ENCODE measurements at regions not wholly inside any gene's neighbourhood (a gene's known extent, or its start where the extent isn't known, plus 50 kb on each side); places are given as distances from the start of the nearest gene placed in this dataset.
"Not testable (repeated sequence)": the region's sequence is repeated elsewhere in the genome, so short reads cannot be mapped to it uniquely, and the experiment has no call there.

DNA sequence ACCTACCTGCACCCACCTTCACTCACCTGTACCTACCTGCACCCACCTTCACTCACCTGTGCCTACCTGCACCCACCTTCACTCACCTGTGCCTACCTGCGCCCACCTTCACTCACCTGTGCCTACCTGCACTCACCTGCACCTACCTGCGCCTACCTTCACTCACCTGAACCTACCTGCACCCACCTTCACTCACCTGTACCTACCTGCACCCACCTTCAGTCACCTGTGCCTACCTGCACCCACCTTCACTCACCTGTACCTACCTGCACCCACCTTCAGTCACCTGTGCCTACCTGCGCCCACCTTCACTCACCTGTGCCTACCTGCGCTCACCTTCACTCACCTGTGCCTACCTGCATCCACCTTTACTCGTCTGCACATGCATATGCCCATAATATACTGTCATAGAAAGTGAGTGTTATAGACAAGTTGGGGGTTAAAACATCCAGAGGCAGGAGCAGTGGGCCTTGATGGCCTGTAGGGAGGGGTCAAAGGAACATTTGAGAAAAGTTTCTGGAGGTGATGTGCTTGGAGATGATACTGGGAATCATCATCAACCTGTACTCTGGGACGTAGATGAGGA is 232.9 kb upstream of the ZFP64 start:
- DNase-seq = not testable (repeated sequence)

DNA sequence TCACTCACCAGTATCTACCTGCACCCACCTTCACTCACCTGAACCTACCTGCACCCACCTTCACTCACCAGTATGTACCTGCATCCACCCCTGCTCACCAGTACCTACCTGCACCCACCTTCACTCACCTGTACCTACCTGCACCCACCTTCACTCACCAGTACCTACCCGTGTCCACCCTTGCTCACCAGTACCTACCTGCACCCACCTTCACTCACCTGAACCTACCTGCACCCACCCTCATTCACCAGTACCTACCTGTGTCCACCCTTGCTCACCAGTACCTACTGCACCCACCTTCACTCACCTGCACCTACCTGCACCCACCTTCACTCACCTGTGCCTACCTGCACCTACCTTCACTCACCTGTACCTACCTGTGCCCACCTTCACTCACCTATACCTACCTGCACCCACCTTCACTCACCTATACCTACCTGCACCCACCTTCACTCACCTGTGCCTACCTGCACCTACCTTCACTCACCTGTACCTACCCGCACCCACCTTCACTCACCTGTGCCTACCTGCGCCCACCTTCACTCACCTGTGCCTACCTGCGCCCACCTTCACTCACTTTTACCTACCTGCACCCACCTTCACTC is 232.1 kb upstream of the ZFP64 start:
- DNase-seq = not testable (repeated sequence)

DNA sequence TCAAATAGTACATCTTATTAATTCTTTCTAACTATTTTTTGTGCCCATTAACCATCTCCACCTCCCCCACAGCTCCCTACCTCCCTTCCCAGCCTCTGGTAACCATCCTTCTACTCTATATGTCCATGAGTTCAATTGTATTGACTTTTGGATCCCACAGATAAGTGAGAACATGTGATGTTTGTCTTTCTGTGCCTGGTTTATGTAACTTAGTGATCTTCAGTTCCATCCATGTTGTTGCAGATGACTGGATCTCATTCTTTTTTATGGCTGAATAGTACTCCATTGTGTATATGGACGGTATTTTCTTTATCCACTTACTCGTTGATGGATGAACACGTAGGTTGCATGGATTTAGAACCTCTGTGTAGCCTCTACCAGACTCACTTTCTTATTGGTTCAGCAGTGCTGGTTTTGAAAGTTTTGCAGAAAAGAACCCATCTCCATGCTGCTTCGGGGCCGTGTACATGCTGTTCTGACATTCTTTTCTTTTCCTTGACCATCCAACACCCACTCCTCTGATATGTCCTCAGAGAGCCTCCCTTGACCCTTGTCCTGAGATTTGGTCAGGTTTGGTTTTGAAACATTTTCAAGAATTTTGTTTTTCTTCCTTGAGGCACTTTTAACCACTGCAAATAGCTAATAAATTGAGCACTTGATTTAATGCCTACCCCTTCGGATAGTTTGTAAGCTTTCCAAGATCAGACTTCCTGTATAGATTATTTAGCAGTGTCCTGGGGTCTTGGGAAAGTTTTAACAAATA is 231.2 kb upstream of the ZFP64 start:
- no peak for DNase-seq

DNA sequence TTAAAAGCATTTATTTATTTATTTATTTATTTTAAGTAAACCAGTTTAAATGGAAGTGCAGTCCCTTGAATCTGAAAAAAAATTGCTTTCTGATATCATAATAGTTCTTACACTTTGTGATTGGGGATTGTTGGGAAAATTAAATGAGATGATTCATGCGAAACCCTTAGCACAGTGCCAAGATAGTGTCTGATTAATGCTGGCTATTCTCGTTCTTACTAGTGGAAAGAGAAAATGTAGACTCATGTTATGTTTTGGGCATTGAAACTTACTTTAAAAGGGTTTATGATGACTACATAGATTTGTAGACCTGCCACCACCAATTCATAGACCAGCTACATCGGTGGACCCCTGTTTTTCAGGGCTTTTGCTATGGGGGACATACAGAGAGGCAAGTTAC is 229.2 kb upstream of the ZFP64 start:
- no peak for DNase-seq

DNA sequence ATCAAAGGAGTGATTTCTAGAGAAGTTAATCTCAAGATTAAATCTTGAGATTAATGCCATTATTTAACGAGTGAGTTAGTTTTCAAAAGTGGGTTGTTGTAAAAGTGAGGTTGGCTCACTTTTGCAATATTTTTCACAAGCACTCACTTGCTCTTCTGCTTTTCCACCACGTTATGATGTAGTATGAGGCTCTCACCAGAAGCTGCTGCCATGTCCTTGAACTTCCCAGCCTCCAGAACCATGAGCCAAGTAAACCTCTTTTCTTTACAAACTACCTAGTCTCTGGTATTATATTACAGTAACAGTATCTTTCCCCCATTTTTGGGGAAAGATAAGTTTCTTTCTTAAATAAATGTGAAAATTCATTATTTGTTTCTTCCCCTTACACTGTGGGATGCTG is 227.6 kb upstream of the ZFP64 start:
- no peak for DNase-seq

DNA sequence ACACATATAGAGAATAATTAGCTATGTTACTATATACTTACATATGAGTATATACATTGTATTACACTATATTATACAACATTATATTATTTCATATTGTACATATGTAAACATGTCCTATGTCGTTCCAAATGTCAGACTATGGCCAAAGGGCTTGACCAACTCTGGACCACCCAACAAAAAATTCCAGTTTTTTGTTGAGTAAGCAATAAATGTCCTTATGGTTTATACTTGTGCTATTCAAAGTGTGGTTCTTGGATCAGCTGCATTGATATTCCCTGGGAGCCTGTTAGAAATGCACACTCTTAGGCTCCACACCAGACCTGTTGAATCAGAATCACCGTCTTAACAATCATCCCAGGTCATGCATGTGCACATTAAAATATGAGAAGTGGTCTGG is 225.4 kb upstream of the ZFP64 start:
- DNase-seq = no peak

DNA sequence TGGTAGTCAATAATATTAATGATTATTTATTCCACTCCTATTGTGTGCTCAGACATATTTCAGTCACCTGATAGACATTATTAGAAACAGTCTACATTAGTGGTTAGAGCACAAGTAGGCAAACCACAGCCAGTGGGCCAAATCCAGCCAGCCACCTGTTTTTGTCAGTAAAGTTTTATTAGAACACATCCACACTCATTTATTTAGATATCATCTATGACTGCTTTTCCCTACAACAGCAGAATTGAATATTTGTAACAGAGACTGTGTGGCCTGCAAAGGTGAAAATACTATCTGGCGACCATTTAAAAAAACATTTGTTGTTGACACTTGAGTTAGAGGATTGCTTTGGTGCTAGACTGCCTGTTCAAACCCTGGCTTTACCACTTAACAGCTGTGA is 220.0 kb upstream of the ZFP64 start:
- DNase-seq = no peak

DNA sequence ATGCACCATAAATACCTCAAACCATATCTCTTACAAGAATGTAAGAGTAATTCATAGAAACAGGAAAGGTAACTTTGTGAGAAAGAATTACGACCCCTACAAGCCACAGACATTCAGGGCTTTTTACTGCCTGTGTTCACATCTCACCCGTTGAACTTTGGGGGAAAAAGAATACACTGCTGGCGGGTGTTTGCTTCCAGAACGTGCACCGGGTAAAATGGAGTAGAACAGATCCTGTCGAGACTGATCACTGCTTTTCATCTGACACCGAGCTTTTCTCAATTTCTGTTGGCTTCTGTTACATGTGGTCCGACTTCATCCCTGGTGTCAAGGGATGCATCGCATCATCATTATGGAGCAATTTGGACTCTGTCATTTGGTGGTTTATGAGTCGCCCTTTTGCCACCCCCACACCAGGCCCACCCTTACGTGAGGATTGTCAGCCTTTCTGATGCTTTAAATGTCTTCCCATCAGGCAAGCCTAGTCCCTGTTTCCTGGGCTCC is 219.2 kb upstream of the ZFP64 start:
- no peak for DNase-seq

DNA sequence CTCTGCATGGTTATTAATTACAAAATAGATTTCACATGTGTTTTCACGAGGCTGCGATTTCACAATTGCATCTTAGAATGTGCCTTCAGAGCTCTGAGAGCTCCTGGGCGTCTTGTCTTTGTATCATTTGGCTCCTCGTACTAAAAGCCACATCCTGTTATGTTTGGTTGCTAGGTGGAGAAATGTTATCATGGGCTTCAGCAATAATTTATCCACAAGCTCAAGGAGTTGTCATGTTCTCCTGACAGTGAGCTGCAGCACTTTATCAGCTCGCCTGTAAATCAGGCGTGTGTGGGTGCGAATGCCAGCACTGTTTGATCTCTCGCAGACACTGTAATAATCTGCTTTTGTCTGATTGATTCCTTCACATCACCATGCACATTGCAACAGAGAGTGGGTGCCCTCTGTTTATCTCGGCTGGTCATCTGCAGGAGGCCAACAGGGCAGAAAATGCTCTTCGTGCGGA is 218.6 kb upstream of the ZFP64 start:
- no peak for DNase-seq

DNA sequence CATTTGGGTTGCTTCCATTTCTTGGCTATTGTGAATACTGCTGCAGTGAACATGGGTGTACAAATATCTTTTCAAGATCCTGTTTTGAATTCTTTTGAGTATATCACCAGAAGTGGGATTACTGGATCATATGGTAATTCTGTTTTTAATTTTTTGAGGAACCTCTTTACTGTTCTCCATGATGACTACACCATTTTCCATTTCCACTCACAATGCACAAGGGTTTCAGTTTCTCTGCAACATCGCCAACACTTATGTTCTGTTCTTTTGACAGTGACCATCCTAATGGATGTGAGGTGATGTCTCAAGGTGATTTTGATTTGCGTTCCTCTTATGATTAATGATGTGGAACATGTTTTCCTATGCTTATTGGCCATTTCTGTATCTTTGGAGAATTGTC is 214.4 kb upstream of the ZFP64 start:
- DNase-seq = no peak

DNA sequence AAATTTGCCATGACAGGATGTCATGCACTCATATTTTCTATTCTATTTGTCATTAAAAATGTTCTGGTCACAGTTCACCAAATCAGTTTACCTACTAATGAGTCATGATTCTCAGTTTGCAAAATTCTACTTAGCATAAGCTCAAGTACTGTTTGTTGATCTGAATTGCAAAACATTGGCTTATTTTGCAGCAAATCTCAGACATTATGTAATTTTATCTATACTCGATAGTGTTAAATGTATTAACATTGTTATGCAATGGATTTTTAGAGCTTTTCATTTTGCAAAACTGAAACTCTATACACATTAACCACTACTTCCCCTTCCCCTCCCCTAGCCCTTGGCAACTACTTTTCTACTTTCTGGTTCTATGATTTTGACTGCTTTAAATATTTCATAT is 213.8 kb upstream of the ZFP64 start:
- DNase-seq = no peak

DNA sequence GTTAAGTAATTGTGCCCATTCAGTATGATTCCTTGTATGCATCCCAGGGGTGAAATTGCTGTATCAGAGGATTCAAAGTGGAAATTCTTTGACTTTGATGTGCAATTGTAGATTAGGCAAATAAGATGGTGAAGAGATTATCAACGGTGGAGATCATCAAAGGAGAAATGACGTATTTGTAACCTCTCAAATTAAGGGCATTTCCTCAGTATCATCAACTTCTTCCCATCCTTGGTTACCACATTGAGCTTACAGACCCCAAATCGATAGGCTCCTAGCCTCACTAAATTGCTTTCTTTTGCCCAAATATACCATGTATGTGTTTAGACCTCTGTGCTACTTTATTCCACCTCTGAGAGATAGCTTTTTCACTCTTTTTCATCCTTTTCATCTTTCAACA is 213.1 kb upstream of the ZFP64 start:
- DNase-seq = no peak

DNA sequence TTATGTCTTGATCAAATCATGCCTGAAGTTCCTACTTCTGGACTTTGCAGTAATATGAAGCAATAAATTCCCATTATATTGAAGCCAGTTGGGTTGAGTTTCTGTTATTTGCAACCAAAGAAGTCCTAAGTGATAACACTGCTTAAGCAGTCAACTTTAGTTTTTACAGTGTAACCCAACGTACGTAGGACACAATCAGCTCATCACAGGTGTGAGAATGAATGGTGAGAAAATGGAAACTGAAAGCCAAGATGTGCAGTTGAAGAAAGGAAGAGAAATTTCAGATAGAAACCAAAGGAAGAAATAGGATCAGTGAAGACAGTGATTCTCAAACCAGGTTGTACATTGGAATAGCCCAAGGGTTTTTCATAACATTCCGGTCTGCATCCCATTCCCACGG is 211.4 kb upstream of the ZFP64 start:
- DNase-seq = no peak

DNA sequence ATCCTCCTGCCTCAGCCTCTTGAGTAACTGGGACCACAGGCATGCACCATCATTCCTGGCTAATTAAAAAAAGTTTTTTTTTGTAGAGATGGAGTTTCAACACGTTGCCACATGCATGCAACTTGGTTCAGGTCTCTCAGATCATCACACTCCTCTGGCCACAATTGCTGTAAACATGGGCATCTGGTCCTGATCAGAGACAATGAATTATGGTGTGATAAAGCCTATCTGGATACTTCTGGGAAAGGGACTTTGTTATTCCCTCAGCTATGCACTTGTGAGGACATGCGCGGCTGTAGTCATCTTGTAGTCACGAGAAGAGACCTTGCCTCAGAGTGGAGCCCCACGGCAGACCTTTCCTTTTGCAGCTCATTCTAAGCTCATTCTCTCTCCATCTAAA is 210.9 kb upstream of the ZFP64 start:
- DNase-seq = no peak

DNA sequence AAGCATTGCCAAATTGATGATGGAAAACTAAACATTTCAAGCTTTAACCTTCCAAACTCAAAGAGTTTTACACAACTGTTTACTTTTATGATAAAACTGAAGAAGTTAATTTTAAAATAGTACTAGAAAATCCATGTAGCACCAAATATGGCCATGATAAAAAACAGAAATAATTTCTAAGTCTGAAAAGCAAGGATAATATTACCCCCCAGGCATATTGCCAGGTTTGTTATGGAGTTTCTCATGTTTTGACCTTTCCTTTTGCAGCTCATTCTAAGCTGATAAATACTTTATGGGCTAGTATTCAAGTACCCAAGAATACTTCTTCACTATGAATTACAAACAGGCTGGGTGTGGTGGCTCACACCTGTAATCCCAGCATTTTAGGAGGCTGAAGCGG is 209.9 kb upstream of the ZFP64 start:
- no peak for DNase-seq

DNA sequence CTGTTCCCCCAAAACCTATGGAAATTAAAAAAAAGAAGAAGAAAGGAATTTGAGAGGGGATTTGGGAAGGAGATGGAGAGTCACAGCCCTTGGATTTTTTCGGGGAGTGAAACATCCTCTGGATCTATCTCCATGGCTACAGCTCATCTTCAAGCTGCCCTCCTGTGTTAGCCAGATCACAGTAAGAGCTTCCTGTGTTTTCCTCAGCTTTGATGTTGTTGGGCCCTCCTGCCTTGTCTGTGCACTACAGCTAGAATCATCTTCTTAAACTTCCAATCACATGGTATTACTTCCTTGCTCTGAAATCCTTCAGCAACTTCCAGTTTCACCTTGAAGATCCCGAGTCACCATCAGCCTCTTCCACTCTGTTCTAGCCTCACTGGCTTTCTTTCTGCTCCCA is 207.8 kb upstream of the ZFP64 start:
- DNase-seq = no peak

DNA sequence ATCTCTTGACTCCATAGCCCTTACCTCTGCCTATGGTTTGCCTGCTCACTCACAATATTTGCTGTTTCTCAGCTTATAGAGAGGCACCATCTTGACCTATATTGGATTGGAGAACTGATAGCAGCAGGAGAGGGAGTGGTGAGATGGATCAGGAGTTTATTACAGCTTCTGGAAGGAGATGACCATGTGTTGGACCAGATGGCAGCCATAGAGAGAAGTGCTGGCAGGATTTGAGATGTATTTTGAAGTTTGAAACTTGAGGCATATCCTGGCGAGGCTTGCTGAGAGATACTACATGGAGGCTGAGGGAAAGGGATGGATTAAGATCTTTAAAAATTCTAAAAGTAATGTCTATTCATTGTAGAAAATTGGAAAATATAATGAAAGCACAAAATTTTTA is 198.0 kb upstream of the ZFP64 start:
- no peak for DNase-seq

DNA sequence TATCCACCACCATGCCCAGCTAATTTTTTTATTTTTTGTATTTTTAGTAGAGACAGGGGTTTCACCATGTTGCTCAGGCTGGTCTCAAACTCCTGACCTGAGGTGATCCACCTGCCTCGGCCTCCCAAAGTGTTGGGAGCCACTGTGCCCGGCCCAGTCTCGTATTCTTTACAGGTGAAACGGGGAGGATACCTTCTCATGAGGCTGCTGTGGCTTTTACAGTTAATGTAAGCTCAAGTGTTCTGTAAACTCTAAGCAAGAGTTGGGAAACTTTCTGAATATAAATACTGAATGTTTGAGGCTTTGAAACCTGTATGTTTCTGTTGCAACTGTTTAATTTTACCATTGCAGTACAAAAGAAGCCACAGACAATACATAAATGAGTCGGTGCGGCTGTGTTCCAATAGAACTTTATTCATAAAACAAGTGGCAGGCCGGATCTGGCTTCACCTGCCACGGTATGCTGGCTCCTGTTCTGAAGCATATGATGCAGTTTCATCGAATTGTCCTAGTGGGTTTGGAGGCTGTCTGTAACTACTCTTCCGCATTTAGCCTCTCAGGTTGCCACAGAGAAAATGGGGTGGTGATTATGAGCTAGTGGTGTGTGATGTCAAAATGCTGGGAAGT is 192.5 kb upstream of the ZFP64 start:
- DNase-seq = no peak

DNA sequence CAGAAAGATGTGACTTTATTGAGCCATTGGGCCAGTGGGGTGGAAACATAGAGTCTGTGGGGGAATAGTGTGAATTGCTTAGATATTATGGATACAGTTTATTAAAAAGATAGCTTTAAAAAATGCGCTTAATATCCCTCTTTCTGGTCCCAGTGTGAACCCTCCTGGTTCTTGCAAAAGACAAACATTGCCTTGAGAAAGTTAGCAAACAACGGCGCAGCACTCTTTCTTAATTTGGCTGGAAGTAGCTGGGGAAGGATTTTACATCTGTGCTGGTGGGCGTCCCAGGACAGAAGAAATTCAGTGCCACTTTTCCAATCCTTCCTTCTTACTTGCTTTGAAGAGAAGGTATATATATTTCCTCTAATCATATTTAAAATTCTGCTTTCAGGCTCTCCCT is 191.4 kb upstream of the ZFP64 start:
- no peak for DNase-seq

DNA sequence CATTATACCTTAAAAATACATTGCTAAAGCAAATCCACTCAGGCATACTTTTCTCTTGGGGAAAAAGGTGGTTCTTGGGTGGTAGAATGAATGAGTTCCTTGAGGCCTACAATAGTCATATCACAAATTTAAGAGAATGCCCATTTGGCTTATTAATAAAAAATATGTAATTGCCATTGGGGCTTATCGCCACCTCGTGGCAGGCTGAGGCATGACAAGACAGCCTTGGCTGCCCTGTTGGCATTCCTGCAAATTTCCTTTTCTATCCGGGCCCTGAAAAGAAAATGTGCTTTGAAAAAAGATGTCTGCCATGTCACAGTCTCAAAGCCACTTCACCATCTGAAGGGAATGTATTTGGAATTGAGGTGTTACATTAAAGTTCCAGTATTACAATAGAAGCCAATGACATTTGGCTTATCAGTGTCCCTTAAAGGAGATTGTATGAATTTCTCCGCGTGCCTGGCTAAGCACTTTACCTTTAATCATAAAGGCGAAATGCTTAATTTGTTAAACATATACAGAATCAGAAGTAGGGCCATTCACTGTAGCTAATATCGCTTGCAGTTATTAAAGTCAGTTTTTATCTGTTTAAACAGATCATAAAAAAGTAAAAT is 188.3 kb upstream of the ZFP64 start:
- peak; percentile 7 for DNase-seq

DNA sequence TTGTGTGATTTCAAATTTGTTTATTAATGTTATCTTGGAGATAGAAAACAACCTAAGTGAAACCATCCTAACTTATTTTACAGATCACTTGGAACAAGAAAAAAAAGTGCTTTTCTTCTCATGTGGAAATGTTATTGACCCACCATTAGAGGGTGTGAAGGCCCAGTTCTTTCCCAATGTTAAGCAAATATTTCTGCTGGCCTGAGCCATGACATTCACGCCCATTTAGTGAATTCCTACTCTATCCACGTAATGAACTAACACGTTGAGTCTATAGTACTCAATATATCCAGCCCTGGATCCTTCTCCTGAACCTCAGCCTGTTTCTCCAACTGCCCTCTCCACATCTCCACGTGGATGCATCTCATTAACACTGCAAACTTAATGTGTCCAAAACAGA is 180.6 kb upstream of the ZFP64 start:
- DNase-seq = no peak

DNA sequence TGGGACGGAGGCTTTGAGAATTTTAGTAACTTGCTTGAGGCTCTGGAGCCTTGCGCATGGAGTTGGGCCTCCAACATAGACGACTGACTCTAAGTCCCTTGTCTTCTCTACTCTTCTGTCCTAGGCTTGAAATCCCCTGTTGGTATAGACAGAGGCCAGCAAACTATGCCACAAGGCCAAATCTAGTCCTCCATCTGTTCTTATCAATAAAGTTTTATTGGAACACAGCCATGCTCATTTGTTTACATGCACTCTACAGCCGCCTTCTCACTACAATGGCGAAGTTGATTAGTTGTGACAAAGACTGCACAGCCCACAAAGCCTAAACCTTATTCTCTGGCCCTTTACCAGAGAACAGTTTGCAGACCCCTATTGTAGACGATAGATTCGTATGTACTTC is 174.1 kb upstream of the ZFP64 start:
- DNase-seq = no peak

DNA sequence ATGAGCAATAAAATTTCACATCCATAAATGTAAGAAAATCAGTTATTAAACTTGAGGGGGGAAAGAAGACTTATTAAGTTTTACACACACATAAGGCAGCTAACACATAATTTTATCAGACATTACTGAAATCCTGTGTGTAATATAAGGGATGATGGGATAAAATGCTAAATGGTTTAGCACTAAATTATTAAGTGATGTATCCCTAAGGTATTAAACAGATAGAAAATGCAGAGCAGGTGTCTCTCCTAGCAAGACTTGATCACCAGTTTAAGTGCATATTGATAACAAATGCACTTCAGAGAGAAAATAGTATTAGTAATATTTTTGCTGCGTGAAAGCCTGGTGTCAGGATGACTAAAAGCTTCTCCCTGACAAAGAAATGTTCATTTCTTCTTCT is 172.8 kb upstream of the ZFP64 start:
- DNase-seq = no peak
